ENCODE measurements at regions not wholly inside any gene's neighbourhood (a gene's known extent, or its start where the extent isn't known, plus 50 kb on each side); places are given as distances from the start of the nearest gene placed in this dataset.

DNA sequence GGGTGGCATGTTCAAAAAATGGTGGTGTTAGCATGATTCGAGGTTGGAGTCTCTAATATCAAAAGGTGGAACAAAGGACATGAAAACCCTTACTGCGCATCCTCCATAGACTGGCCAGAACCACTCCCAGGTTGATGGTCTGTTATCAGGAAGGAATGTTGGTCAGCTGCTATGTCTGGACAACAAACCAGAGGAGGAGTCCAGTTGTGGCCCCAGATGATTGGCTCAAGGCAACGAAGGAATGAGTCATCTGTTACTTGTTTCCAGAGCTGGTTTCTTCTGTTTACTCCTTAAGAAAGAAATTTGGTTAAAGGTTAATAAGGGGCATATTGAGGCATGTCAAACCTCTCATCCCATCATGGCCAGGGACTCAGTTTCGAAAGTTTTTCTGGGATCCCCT is 56.8 kb upstream of the GRIA4 start:
- H3K36me3 ChIP-seq (ENCODE audit: control insufficient read depth, insufficient read depth, low read length) = no peaks in the 10 kb centered on the region
- TF ChIP-seq, protein P1, sequence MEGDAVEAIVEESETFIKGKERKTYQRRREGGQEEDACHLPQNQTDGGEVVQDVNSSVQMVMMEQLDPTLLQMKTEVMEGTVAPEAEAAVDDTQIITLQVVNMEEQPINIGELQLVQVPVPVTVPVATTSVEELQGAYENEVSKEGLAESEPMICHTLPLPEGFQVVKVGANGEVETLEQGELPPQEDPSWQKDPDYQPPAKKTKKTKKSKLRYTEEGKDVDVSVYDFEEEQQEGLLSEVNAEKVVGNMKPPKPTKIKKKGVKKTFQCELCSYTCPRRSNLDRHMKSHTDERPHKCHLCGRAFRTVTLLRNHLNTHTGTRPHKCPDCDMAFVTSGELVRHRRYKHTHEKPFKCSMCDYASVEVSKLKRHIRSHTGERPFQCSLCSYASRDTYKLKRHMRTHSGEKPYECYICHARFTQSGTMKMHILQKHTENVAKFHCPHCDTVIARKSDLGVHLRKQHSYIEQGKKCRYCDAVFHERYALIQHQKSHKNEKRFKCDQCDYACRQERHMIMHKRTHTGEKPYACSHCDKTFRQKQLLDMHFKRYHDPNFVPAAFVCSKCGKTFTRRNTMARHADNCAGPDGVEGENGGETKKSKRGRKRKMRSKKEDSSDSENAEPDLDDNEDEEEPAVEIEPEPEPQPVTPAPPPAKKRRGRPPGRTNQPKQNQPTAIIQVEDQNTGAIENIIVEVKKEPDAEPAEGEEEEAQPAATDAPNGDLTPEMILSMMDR (IDR thresholded peaks at IDR 0.05; ENCODE audit: insufficient read depth, low read length, poor library complexity, severe bottlenecking) = no peak
- no peak overlapping the region for H3K4me3 ChIP-seq (ENCODE audit: low read depth, low read length)
- no peak for DNase-seq (ENCODE audit: low read depth)
- H3K27me3 ChIP-seq (ENCODE audit: control insufficient read depth, insufficient read depth, low read length) = no peaks in the 10 kb centered on the region

- no peaks in the 10 kb centered on the region for H3K27me3 ChIP-seq (ENCODE audit: control insufficient read depth, insufficient read depth, low read length)
- no peak overlapping the region for H3K4me3 ChIP-seq (ENCODE audit: low read depth, low read length)
- H3K36me3 ChIP-seq (ENCODE audit: control insufficient read depth, insufficient read depth, low read length) = no peaks in the 10 kb centered on the region
- TF ChIP-seq, protein P1 (IDR thresholded peaks at IDR 0.05; ENCODE audit: insufficient read depth, low read length, poor library complexity, severe bottlenecking) = no peak
- DNase-seq (ENCODE audit: low read depth) = no peak
Measured at GRCh38 chr11:105548359-105548758, 61.5 kb upstream of the GRIA4 start.

- Histone ChIP-seq H3K27me3 (ENCODE audit: control insufficient read depth, insufficient read depth, low read length) (no peaks in the 10 kb centered on the region), H3K36me3 (ENCODE audit: control insufficient read depth, insufficient read depth, low read length) (no peaks in the 10 kb centered on the region), H3K4me3 (ENCODE audit: low read depth, low read length) (no peak overlapping the region)
- TF ChIP-seq, protein P1 (IDR thresholded peaks at IDR 0.05; ENCODE audit: insufficient read depth, low read length, poor library complexity, severe bottlenecking) = no peak
- no peak for DNase-seq (ENCODE audit: low read depth)
Measured at GRCh38 chr11:105538588-105538987, 71.3 kb upstream of the GRIA4 start.

DNA sequence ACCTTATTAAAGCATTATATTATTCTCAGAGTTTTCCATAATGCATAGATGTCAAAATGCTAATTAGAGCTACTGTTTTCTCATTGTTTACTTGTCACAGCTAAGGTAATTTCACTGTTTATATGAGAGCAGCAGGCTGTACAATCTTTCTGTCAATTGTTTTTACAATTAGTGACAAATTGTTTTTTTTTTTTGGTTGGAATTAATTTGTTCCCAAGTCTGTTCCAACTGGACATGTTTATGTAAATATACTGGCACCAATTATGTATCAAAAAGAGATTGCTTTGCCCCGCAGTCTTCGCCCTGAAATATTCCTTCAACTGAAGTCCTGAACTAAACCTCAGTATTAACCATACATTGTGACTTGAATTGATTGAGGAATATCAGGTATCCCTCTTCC is 72.3 kb upstream of the GRIA4 start:
- H3K36me3 ChIP-seq (ENCODE audit: control insufficient read depth, insufficient read depth, low read length) = no peaks in the 10 kb centered on the region
- DNase-seq (ENCODE audit: low read depth) = no peak
- TF ChIP-seq, protein P1 (IDR thresholded peaks at IDR 0.05; ENCODE audit: insufficient read depth, low read length, poor library complexity, severe bottlenecking) = no peak
- H3K27me3 ChIP-seq (ENCODE audit: control insufficient read depth, insufficient read depth, low read length) = no peaks in the 10 kb centered on the region
- no peak overlapping the region for H3K4me3 ChIP-seq (ENCODE audit: low read depth, low read length)

- TF ChIP-seq, protein P1 (IDR thresholded peaks at IDR 0.05; ENCODE audit: insufficient read depth, low read length, poor library complexity, severe bottlenecking) = no peak
- Histone ChIP-seq H3K36me3 (ENCODE audit: control insufficient read depth, insufficient read depth, low read length) (no peaks in the 10 kb centered on the region), H3K4me3 (ENCODE audit: low read depth, low read length) (no peak overlapping the region), H3K27me3 (ENCODE audit: control insufficient read depth, insufficient read depth, low read length) (no peaks in the 10 kb centered on the region)
- DNase-seq (ENCODE audit: low read depth) = no peak
Measured at GRCh38 chr11:105524286-105524685, 85.6 kb upstream of the GRIA4 start.

DNA sequence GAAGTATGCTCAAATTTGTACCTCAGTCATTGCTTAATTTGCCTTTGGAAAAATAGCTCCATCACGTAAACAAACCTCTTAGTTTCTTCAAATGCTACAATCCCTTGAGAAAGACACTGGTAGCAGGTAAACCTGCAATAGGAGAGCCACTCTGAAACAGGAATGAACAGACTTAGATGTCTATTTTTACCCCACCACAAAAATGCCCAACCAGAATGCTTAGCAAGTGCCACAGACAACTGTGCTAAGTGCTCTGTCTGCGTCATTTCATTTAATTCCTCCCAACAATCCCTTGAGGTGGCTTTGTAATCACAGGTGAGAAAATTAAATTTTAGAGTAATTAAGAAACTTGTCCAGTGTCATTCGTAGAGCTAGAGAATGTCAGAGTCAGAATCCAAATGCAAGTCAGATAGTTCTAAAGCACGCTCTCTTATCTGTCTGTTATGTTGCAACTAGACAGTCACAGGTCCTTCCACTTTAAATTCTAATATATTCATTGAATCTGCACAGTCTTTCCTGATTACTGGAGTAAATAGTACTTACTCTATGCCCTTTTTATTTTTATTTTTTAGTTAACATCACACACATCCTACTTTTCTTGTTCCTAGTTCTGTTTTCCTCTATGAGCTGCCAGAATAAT is 89.0 kb upstream of the GRIA4 start:
- TF ChIP-seq, protein P1 (IDR thresholded peaks at IDR 0.05; ENCODE audit: insufficient read depth, low read length, poor library complexity, severe bottlenecking) = no peak
- H3K36me3 ChIP-seq (ENCODE audit: control insufficient read depth, insufficient read depth, low read length) = no peaks in the 10 kb centered on the region
- DNase-seq (ENCODE audit: low read depth) = no peak
- no peak overlapping the region for H3K4me3 ChIP-seq (ENCODE audit: low read depth, low read length)
- no peaks in the 10 kb centered on the region for H3K27me3 ChIP-seq (ENCODE audit: control insufficient read depth, insufficient read depth, low read length)

Measured in kidney epithelial cell (primary cell).